ENCODE measurements at regions not wholly inside any gene's neighbourhood (a gene's known extent, or its start where the extent isn't known, plus 50 kb on each side); places are given as distances from the start of the nearest gene placed in this dataset.

DNA sequence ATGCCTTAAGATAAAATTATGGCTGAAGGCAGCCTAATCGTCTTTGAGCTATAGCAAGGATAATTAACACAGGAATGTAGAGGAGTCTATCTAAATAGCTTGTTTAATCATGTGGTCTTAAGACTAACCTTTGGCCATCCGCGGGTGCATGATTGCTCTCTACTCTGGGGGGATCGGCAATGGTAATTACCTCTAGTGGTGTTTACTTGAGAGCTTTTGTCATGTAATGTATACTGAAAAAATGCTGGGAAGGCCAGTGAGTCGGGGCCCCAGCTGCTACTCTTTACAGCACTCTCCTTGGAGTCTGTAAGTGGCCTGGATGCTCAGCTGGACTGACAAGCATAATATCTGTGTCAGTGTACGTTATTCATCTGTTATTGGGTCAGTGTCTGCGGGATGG is 65.5 kb upstream of the GNPDA2 start:
- TF ChIP-seq, protein P1, sequence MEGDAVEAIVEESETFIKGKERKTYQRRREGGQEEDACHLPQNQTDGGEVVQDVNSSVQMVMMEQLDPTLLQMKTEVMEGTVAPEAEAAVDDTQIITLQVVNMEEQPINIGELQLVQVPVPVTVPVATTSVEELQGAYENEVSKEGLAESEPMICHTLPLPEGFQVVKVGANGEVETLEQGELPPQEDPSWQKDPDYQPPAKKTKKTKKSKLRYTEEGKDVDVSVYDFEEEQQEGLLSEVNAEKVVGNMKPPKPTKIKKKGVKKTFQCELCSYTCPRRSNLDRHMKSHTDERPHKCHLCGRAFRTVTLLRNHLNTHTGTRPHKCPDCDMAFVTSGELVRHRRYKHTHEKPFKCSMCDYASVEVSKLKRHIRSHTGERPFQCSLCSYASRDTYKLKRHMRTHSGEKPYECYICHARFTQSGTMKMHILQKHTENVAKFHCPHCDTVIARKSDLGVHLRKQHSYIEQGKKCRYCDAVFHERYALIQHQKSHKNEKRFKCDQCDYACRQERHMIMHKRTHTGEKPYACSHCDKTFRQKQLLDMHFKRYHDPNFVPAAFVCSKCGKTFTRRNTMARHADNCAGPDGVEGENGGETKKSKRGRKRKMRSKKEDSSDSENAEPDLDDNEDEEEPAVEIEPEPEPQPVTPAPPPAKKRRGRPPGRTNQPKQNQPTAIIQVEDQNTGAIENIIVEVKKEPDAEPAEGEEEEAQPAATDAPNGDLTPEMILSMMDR (IDR thresholded peaks at IDR 0.05; ENCODE audit: borderline replicate concordance, insufficient read depth, low read depth, low read length) = no peak
- no peak overlapping the region for H3K4me3 ChIP-seq (ENCODE audit: low read depth, low read length)

DNA sequence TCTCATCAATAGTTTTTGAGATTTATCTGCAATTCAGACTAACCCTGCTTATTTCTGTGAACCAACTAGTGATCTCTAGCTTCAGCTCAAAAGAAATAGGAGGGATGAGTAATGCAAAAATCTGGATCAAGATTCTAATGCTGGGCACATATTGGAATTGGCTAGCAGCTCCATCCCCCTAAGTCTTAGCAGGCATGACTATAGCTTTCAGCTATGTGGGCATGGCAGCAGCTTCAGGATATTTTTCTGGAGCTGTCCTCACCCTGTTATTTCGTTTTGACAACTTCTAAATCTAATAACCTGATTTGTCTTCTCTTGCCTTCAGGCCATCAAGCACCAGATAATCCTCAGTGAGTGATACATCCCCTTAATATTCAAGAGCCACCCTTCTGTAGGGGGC is 50.8 kb upstream of the GNPDA2 start:
- TF ChIP-seq, protein P1 (IDR thresholded peaks at IDR 0.05; ENCODE audit: borderline replicate concordance, insufficient read depth, low read depth, low read length) = no peak
- H3K4me3 ChIP-seq (ENCODE audit: low read depth, low read length) = no peak overlapping the region
